ENCODE measurements at regions not wholly inside any gene's neighbourhood (a gene's known extent, or its start where the extent isn't known, plus 50 kb on each side); places are given as distances from the start of the nearest gene placed in this dataset.

DNA sequence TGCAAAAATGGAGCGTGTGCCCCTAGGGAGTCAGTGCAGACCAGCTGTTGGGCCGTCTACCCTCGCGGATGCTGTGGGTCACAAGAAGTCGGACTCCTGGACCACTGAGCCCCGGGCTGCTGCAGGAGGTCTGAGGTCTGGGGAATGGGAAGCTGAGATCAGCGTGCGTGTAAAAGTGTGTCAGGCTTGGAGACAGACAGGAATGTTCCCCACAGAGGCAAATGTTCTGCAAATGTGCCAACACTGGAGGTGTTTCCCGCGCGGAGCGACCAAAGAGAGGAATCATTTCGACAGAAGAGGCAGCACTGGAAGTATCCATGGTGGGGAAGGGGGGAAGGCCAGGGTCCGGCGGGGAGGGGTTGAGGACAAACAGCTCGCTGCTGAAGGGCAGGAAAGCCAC lies 643.8 kb upstream of the MGMT start:
- no peaks in the 10 kb centered on the region for H3K79me2 ChIP-seq (replicated peaks; ENCODE audit: insufficient read depth, low read length)
- no peaks in the 10 kb centered on the region for H3K36me3 ChIP-seq (ENCODE audit: insufficient read depth, low read length)
- no peaks in the 10 kb centered on the region for H3F3A ChIP-seq (ENCODE audit: insufficient read depth, low read length, poor library complexity, severe bottlenecking)
- H4K20me1 ChIP-seq (ENCODE audit: insufficient read depth) = no peaks in the 10 kb centered on the region
- H3K9me3 ChIP-seq (ENCODE audit: low read length) = no peaks in the 10 kb centered on the region
- H3K9ac ChIP-seq (ENCODE audit: low read length) = no peak overlapping the region
- no peak overlapping the region for H2AFZ ChIP-seq (ENCODE audit: low read depth, low read length)
- H3K4me3 ChIP-seq (ENCODE audit: low read length) = no peak overlapping the region
- H3K9me2 ChIP-seq (ENCODE audit: insufficient read depth, low read length) = no peaks in the 10 kb centered on the region
- H3K4me2 ChIP-seq (ENCODE audit: low read length) = no peak overlapping the region
- H3K27me3 ChIP-seq (ENCODE audit: insufficient read depth, low read depth, low read length) = no peaks in the 10 kb centered on the region
- H3K27ac ChIP-seq (ENCODE audit: low read length) = no peak overlapping the region
- no peak for TF ChIP-seq SMC3 (conservative IDR thresholded peaks at IDR 0.05; ENCODE audit: poor library complexity)
- no peak for TF ChIP-seq POLR2AphosphoS5 (IDR thresholded peaks at IDR 0.05)

GRCh38 chr10:128825626-128826025 lies 641.4 kb upstream of the MGMT start:
- no peak overlapping the region for H3K4me2 ChIP-seq (ENCODE audit: low read length)
- H3K27ac ChIP-seq (ENCODE audit: low read length) = no peak overlapping the region
- TF ChIP-seq EP300 (conservative IDR thresholded peaks at IDR 0.05; ENCODE audit: poor library complexity, severe bottlenecking) (no peak), POLR2AphosphoS5 (IDR thresholded peaks at IDR 0.05) (no peak), MXI1 (conservative IDR thresholded peaks at IDR 0.05; ENCODE audit: poor library complexity, severe bottlenecking) (no peak), EZH2 (IDR thresholded peaks at IDR 0.05; ENCODE audit: borderline replicate concordance, insufficient read depth, low read length, poor library complexity, severe bottlenecking) (no peak), TAF1 (IDR thresholded peaks at IDR 0.05; ENCODE audit: low read depth) (no peak), SMC3 (conservative IDR thresholded peaks at IDR 0.05; ENCODE audit: poor library complexity) (no peak)
- TF ChIP-seq, protein P1, sequence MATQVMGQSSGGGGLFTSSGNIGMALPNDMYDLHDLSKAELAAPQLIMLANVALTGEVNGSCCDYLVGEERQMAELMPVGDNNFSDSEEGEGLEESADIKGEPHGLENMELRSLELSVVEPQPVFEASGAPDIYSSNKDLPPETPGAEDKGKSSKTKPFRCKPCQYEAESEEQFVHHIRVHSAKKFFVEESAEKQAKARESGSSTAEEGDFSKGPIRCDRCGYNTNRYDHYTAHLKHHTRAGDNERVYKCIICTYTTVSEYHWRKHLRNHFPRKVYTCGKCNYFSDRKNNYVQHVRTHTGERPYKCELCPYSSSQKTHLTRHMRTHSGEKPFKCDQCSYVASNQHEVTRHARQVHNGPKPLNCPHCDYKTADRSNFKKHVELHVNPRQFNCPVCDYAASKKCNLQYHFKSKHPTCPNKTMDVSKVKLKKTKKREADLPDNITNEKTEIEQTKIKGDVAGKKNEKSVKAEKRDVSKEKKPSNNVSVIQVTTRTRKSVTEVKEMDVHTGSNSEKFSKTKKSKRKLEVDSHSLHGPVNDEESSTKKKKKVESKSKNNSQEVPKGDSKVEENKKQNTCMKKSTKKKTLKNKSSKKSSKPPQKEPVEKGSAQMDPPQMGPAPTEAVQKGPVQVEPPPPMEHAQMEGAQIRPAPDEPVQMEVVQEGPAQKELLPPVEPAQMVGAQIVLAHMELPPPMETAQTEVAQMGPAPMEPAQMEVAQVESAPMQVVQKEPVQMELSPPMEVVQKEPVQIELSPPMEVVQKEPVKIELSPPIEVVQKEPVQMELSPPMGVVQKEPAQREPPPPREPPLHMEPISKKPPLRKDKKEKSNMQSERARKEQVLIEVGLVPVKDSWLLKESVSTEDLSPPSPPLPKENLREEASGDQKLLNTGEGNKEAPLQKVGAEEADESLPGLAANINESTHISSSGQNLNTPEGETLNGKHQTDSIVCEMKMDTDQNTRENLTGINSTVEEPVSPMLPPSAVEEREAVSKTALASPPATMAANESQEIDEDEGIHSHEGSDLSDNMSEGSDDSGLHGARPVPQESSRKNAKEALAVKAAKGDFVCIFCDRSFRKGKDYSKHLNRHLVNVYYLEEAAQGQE (IDR thresholded peaks at IDR 0.05; ENCODE audit: borderline replicate concordance) = no peak
- H3K79me2 ChIP-seq (replicated peaks; ENCODE audit: insufficient read depth, low read length) = no peaks in the 10 kb centered on the region
- no peaks in the 10 kb centered on the region for H4K20me1 ChIP-seq (ENCODE audit: insufficient read depth)
- no peak overlapping the region for H2AFZ ChIP-seq (ENCODE audit: low read depth, low read length)
- no peaks in the 10 kb centered on the region for H3K9me2 ChIP-seq (ENCODE audit: insufficient read depth, low read length)
- no peak overlapping the region for H3K9ac ChIP-seq (ENCODE audit: low read length)
- H3K27me3 ChIP-seq (ENCODE audit: insufficient read depth, low read depth, low read length) = no peaks in the 10 kb centered on the region
- no peaks in the 10 kb centered on the region for H3K9me3 ChIP-seq (ENCODE audit: low read length)
- no peaks in the 10 kb centered on the region for H3F3A ChIP-seq (ENCODE audit: insufficient read depth, low read length, poor library complexity, severe bottlenecking)
- H3K4me3 ChIP-seq (ENCODE audit: low read length) = no peak overlapping the region
- H3K36me3 ChIP-seq (ENCODE audit: insufficient read depth, low read length) = no peaks in the 10 kb centered on the region

- Histone ChIP-seq H3K9me3 (ENCODE audit: low read length) (no peaks in the 10 kb centered on the region), H3K79me2 (replicated peaks; ENCODE audit: insufficient read depth, low read length) (no peaks in the 10 kb centered on the region), H3K9me2 (ENCODE audit: insufficient read depth, low read length) (no peaks in the 10 kb centered on the region), H3F3A (ENCODE audit: insufficient read depth, low read length, poor library complexity, severe bottlenecking) (no peaks in the 10 kb centered on the region), H3K9ac (ENCODE audit: low read length) (no peak overlapping the region), H3K4me3 (ENCODE audit: low read length) (no peak overlapping the region), H4K20me1 (ENCODE audit: insufficient read depth) (no peaks in the 10 kb centered on the region), H2AFZ (ENCODE audit: low read depth, low read length) (no peak overlapping the region), H3K27ac (ENCODE audit: low read length) (no peak overlapping the region), H3K27me3 (ENCODE audit: insufficient read depth, low read depth, low read length) (no peaks in the 10 kb centered on the region), H3K36me3 (ENCODE audit: insufficient read depth, low read length) (no peaks in the 10 kb centered on the region), H3K4me2 (ENCODE audit: low read length) (no peak overlapping the region)
- no peak for TF ChIP-seq SMC3 (conservative IDR thresholded peaks at IDR 0.05; ENCODE audit: poor library complexity)
- TF ChIP-seq, protein P1 (IDR thresholded peaks at IDR 0.05; ENCODE audit: borderline replicate concordance) = no peak
- TF ChIP-seq EZH2 (IDR thresholded peaks at IDR 0.05; ENCODE audit: borderline replicate concordance, insufficient read depth, low read length, poor library complexity, severe bottlenecking) = no peak
- no peak for TF ChIP-seq EP300 (conservative IDR thresholded peaks at IDR 0.05; ENCODE audit: poor library complexity, severe bottlenecking)
- TF ChIP-seq RAD21 (conservative IDR thresholded peaks at IDR 0.05) = no peak
- no peak for TF ChIP-seq POLR2AphosphoS5 (IDR thresholded peaks at IDR 0.05)
- no peak for TF ChIP-seq CTCF (IDR thresholded peaks at IDR 0.05; ENCODE audit: poor library complexity, severe bottlenecking)
- TF ChIP-seq MXI1 (conservative IDR thresholded peaks at IDR 0.05; ENCODE audit: poor library complexity, severe bottlenecking) = no peak
- TF ChIP-seq TAF1 (IDR thresholded peaks at IDR 0.05; ENCODE audit: low read depth) = no peak
Observed at GRCh38 chr10:128833671-128834070, 633.4 kb upstream of the MGMT start.
